A549 (cell line): ENCODE measurements at regions not wholly inside any gene's neighbourhood (a gene's known extent, or its start where the extent isn't known, plus 50 kb on each side); places are given as distances from the start of the nearest gene placed in this dataset.

Source experiments
- ATAC-seq, 2 experiments: fragments of 200-7000 bp in 1 of 2; fragments of >200 bp in 1 of 2; cut with Nextera tagmentation in 1 of 2; cut with Tn5 transposase in 1 of 2; 3 replicates each; pipeline versions ENCODE4 v1.8.0 to v1.9.1; 2018 to 2020; ENCODE audit warnings: mild to moderate bottlenecking in 1 of 2, moderate library complexity in 1 of 2
- CTCF ChIA-PET: fragments of 300-600 bp; sonication (Branson Sonifier 250); formaldehyde crosslinking; extraction: SDS; loops from one replicate; lab custom pipeline; 2021; ENCODE audit warnings: antibody characterized with exemption, inconsistent platforms; lab: Yijun Ruan, JAX
- POLR2A ChIA-PET: fragments of 350-600 bp; formaldehyde crosslinking; extraction: SDS; loops from one replicate; lab custom pipeline; 2021; ENCODE audit warnings: antibody characterized with exemption, inconsistent platforms; lab: Yijun Ruan, JAX
- DNase-seq, 2 experiments: peaks; one replicate each; pipeline versions ENCODE4 v3.0.0 to v3.0.0-alpha.2; 2011 to 2016; ENCODE audit warnings: low read depth in 1 of 2, low spot score in 1 of 2
- FAIRE-seq: peaks from 2 replicates; lab custom pipeline; 2011; peaks lifted over from hg19 to GRCh38; lab: Jason Lieb, UNC
- H3K27ac ChIP-seq, 2 experiments: fragments of >200 bp; sonication (Bioruptor Twin); formaldehyde crosslinking; 3 replicates each; pipeline ENCODE4 v1.5.1; 2016 to 2017
- H3K4me1 ChIP-seq: fragments of >200 bp; sonication (Bioruptor Twin); formaldehyde crosslinking; 3 replicates; pipeline ENCODE4 v1.6.1; 2016
- H3K4me2 ChIP-seq: fragments of >200 bp; sonication (Bioruptor Twin); formaldehyde crosslinking; 3 replicates; pipeline ENCODE4 v1.6.1; 2016
- H3K4me3 ChIP-seq: fragments of >200 bp; sonication (Bioruptor Twin); formaldehyde crosslinking; 3 replicates; pipeline ENCODE4 v1.5.1; 2016
- H3K9me3 ChIP-seq: fragments of >200 bp; sonication (Bioruptor Twin); formaldehyde crosslinking; 3 replicates; pipeline ENCODE4 v1.6.1; 2016
- BHLHE40 ChIP-seq: IDR thresholded peaks from 2 replicates; pipeline ENCODE4 v1.6.1; 2012; ENCODE audit warnings: low read depth, low read length, inconsistent platforms
- EHF ChIP-seq: fragments of 250-450 bp; sonication (Bioruptor Pico); IDR thresholded peaks from 2 replicates; pipeline ENCODE4 v1.5.0; 2020; ENCODE audit warnings: mild to moderate bottlenecking
- EHMT2 ChIP-seq: fragments of 200-600 bp; sonication (generic); IDR thresholded peaks from 2 replicates; pipeline ENCODE4 v1.6.1; 2016; ENCODE audit warnings: antibody characterized with exemption, low read depth, mild to moderate bottlenecking, moderate library complexity
- FOXS1 ChIP-seq: fragments of 250-450 bp; sonication (Bioruptor Pico); IDR thresholded peaks from 2 replicates; pipeline ENCODE4 v1.5.0; 2020; ENCODE audit warnings: mild to moderate bottlenecking, moderate library complexity
- HEYL ChIP-seq: fragments of 250-450 bp; sonication (Bioruptor Pico); IDR thresholded peaks from 2 replicates; pipeline ENCODE4 v1.8.0; 2021; ENCODE audit warnings: mild to moderate bottlenecking, moderate library complexity
- HOXA7 ChIP-seq: fragments of 250-450 bp; sonication (Bioruptor Pico); IDR thresholded peaks from 2 replicates; pipeline ENCODE4 v1.5.0; 2020; ENCODE audit warnings: mild to moderate bottlenecking, moderate library complexity
- HOXB13 ChIP-seq: fragments of 250-450 bp; sonication (Bioruptor Pico); IDR thresholded peaks from 2 replicates; pipeline ENCODE4 v1.5.0; 2020; ENCODE audit warnings: low read depth, mild to moderate bottlenecking, moderate library complexity
- KDM1A ChIP-seq: fragments of 200-600 bp; sonication (generic); IDR thresholded peaks from 2 replicates; pipeline ENCODE4 v1.6.1; 2016; ENCODE audit warnings: low read depth, mild to moderate bottlenecking
- KDM5A ChIP-seq: fragments of 200-600 bp; sonication (generic); IDR thresholded peaks from 2 replicates; pipeline ENCODE4 v1.6.1; 2016; ENCODE audit warnings: antibody characterized with exemption, mild to moderate bottlenecking
- MAZ ChIP-seq: fragments of 150-350 bp; IDR thresholded peaks from 2 replicates; pipeline ENCODE4 v1.6.1; 2014; ENCODE audit warnings: antibody characterized with exemption, low read depth, low read length, borderline replicate concordance
- POLR2A ChIP-seq: IDR thresholded peaks from 2 replicates; pipeline ENCODE4 v1.6.1; 2012; ENCODE audit warnings: mild to moderate bottlenecking, low read length
- POLR2AphosphoS2 ChIP-seq: conservative IDR thresholded peaks from 2 replicates; pipeline ENCODE4 v1.6.1; 2012; ENCODE audit warnings: low read length, improper control_type of control experiment, inconsistent platforms
- RARB ChIP-seq: fragments of 250-450 bp; sonication (Bioruptor Pico); IDR thresholded peaks from 2 replicates; pipeline ENCODE4 v1.8.0; 2021; ENCODE audit warnings: mild to moderate bottlenecking, moderate library complexity
- RCOR1 ChIP-seq: fragments of 150-350 bp; IDR thresholded peaks from 2 replicates; pipeline ENCODE4 v1.6.1; 2014; ENCODE audit warnings: antibody characterized with exemption, low read length, low read depth
- RFX5 ChIP-seq: fragments of 450-650 bp; IDR thresholded peaks from 2 replicates; pipeline ENCODE4 v1.7.1; 2014; ENCODE audit warnings: antibody characterized with exemption, mild to moderate bottlenecking, moderate library complexity
- SREBF2 ChIP-seq: fragments of 450-650 bp; IDR thresholded peaks from 2 replicates; pipeline ENCODE4 v1.6.1; 2014; ENCODE audit warnings: mild to moderate bottlenecking, moderate library complexity
- TP53 ChIP-seq: fragments of 250-450 bp; sonication (Bioruptor Pico); IDR thresholded peaks from 2 replicates; pipeline ENCODE4 v1.5.0; 2021; ENCODE audit warnings: mild to moderate bottlenecking, moderate library complexity
- ZC3H11A ChIP-seq: fragments of 450-650 bp; IDR thresholded peaks from 2 replicates; pipeline ENCODE4 v1.6.1; 2014; ENCODE audit warnings: antibody characterized with exemption, mild to moderate bottlenecking
- ZFP36 ChIP-seq: fragments of 450-650 bp; IDR thresholded peaks from 2 replicates; pipeline ENCODE4 v1.6.1; 2014; ENCODE audit warnings: borderline replicate concordance; ENCODE audit not compliant: partially characterized antibody
- WGBS: methylation state at CpG from one replicate; pipeline ENCODE4 v1.1.6; 2017; ENCODE audit errors: missing lambda C conversion rate; 5-methylcytosine and 5-hydroxymethylcytosine counted together
- TF ChIP-seq, protein P1 (sequence below): fragments of >200 bp; sonication (Bioruptor Twin); formaldehyde crosslinking; IDR thresholded peaks from 3 replicates; pipeline ENCODE4 v1.5.1; 2016
- TF ChIP-seq, protein P2 (sequence below): fragments of >200 bp; sonication (Bioruptor Twin); formaldehyde crosslinking; IDR thresholded peaks from 2 replicates; pipeline ENCODE4 v1.6.1; 2016
- TF ChIP-seq, protein P3 (sequence below): fragments of 150-350 bp; IDR thresholded peaks from 2 replicates; pipeline ENCODE4 v1.6.1; 2014; ENCODE audit warnings: low read depth, mild to moderate bottlenecking, low read length
- TF ChIP-seq, protein P4 (sequence below): fragments of 200-600 bp; sonication (generic); IDR thresholded peaks from 2 replicates; pipeline ENCODE4 v1.6.1; 2016; ENCODE audit warnings: antibody characterized with exemption, mild to moderate bottlenecking, moderate library complexity
- TF ChIP-seq, protein P5 (sequence below): IDR thresholded peaks from 2 replicates; pipeline ENCODE4 v1.6.1; 2012
- TF ChIP-seq, protein P6 (sequence below): IDR thresholded peaks from 2 replicates; pipeline ENCODE4 v1.6.1; 2012; ENCODE audit warnings: low read depth, borderline replicate concordance

DNA sequence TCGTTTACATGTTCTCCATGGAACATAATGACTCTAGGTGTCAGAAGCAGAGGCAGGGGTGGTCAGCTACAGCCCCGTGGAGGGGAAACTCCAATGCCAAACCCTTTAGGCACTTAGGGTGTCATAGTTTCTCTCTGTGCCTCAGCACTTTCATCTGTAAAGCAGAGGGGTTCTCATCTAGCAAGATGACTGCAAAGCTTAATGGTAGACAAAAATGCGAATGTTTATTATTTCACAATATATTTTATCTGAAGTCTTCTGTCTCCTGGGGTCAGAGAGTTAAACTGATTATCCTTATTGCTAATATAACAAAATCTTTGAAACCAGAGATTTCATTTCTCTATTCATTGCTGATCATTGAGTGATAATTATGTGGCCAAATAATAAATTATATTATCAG, 522.5 kb downstream of the TSN start:
- H3K27ac ChIP-seq, result no peak overlapping the region
- H3K4me2 ChIP-seq, result no peak overlapping the region
- no peak for FAIRE-seq
- ATAC-seq, result no peak
- 6% methylated on average over 3 of the region's 3 CpGs for WGBS
- CTCF ChIA-PET, result no interaction called here
- no peak for DNase-seq
- POLR2A ChIA-PET, result no interaction called here
- H3K4me3 ChIP-seq, result no peak overlapping the region
- no peaks in the 10 kb centered on the region for H3K9me3 ChIP-seq
- no peaks in the 10 kb centered on the region for H3K4me1 ChIP-seq
- no peak for TF ChIP-seq POLR2AphosphoS2
- TF ChIP-seq HOXA7 (CRISPR knock-in tag), result no peak
- TF ChIP-seq POLR2A, result no peak
- TF ChIP-seq HEYL (CRISPR knock-in tag), result no peak
- TF ChIP-seq, protein P1, sequence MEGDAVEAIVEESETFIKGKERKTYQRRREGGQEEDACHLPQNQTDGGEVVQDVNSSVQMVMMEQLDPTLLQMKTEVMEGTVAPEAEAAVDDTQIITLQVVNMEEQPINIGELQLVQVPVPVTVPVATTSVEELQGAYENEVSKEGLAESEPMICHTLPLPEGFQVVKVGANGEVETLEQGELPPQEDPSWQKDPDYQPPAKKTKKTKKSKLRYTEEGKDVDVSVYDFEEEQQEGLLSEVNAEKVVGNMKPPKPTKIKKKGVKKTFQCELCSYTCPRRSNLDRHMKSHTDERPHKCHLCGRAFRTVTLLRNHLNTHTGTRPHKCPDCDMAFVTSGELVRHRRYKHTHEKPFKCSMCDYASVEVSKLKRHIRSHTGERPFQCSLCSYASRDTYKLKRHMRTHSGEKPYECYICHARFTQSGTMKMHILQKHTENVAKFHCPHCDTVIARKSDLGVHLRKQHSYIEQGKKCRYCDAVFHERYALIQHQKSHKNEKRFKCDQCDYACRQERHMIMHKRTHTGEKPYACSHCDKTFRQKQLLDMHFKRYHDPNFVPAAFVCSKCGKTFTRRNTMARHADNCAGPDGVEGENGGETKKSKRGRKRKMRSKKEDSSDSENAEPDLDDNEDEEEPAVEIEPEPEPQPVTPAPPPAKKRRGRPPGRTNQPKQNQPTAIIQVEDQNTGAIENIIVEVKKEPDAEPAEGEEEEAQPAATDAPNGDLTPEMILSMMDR, result no peak
- TF ChIP-seq, protein P2, sequence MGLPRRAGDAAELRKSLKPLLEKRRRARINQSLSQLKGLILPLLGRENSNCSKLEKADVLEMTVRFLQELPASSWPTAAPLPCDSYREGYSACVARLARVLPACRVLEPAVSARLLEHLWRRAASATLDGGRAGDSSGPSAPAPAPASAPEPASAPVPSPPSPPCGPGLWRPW, result no peak
- no peak for TF ChIP-seq EHF (CRISPR knock-in tag)
- TF ChIP-seq, protein P3, sequence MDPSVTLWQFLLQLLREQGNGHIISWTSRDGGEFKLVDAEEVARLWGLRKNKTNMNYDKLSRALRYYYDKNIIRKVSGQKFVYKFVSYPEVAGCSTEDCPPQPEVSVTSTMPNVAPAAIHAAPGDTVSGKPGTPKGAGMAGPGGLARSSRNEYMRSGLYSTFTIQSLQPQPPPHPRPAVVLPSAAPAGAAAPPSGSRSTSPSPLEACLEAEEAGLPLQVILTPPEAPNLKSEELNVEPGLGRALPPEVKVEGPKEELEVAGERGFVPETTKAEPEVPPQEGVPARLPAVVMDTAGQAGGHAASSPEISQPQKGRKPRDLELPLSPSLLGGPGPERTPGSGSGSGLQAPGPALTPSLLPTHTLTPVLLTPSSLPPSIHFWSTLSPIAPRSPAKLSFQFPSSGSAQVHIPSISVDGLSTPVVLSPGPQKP, result no peak
- TF ChIP-seq, protein P4, sequence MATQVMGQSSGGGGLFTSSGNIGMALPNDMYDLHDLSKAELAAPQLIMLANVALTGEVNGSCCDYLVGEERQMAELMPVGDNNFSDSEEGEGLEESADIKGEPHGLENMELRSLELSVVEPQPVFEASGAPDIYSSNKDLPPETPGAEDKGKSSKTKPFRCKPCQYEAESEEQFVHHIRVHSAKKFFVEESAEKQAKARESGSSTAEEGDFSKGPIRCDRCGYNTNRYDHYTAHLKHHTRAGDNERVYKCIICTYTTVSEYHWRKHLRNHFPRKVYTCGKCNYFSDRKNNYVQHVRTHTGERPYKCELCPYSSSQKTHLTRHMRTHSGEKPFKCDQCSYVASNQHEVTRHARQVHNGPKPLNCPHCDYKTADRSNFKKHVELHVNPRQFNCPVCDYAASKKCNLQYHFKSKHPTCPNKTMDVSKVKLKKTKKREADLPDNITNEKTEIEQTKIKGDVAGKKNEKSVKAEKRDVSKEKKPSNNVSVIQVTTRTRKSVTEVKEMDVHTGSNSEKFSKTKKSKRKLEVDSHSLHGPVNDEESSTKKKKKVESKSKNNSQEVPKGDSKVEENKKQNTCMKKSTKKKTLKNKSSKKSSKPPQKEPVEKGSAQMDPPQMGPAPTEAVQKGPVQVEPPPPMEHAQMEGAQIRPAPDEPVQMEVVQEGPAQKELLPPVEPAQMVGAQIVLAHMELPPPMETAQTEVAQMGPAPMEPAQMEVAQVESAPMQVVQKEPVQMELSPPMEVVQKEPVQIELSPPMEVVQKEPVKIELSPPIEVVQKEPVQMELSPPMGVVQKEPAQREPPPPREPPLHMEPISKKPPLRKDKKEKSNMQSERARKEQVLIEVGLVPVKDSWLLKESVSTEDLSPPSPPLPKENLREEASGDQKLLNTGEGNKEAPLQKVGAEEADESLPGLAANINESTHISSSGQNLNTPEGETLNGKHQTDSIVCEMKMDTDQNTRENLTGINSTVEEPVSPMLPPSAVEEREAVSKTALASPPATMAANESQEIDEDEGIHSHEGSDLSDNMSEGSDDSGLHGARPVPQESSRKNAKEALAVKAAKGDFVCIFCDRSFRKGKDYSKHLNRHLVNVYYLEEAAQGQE, result no peak
- TF ChIP-seq BHLHE40, result no peak
- TF ChIP-seq RCOR1, result no peak
- no peak for TF ChIP-seq RFX5
- no peak for TF ChIP-seq KDM1A
- no peak for TF ChIP-seq ZFP36
- no peak for TF ChIP-seq RARB (CRISPR knock-in tag)
- no peak for TF ChIP-seq TP53 (CRISPR knock-in tag)
- no peak for TF ChIP-seq SREBF2
- no peak for TF ChIP-seq EHMT2
- TF ChIP-seq FOXS1 (CRISPR knock-in tag), result no peak

DNA sequence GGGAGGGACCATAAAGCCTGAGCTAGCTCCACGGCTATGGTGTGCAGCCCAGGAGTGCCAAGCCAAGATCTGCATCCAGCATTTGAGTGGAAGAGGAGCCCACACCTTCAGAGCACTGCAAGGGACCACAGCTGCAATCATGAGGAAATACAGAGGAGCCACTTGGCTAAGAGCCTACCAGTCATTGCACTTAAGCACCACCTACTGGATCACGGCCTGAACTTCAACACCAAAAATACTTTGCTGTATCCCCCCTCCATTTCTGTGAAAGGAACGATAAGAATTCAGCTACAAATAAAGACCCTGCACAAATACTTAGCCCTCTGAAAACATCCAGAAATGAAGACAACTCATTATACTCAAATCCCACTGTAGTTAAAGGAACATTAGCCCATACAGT, 545.3 kb downstream of the TSN start:
- TF ChIP-seq POLR2A, result no peak
- TF ChIP-seq, protein P4, result no peak
- no peak for TF ChIP-seq HOXB13
- TF ChIP-seq, protein P5, sequence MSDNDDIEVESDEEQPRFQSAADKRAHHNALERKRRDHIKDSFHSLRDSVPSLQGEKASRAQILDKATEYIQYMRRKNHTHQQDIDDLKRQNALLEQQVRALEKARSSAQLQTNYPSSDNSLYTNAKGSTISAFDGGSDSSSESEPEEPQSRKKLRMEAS, result no peak
- TF ChIP-seq MAZ, result no peak
- TF ChIP-seq KDM1A, result no peak
- TF ChIP-seq, protein P6, sequence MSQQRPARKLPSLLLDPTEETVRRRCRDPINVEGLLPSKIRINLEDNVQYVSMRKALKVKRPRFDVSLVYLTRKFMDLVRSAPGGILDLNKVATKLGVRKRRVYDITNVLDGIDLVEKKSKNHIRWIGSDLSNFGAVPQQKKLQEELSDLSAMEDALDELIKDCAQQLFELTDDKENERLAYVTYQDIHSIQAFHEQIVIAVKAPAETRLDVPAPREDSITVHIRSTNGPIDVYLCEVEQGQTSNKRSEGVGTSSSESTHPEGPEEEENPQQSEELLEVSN, result no peak
- no peak for TF ChIP-seq KDM5A
- no peak for TF ChIP-seq HEYL (CRISPR knock-in tag)
- TF ChIP-seq, protein P3, result no peak
- no peak for TF ChIP-seq ZC3H11A
- TF ChIP-seq ZFP36, result no peak
- TF ChIP-seq RFX5, result no peak
- Histone ChIP-seq H3K4me1 (no peaks in the 10 kb centered on the region), H3K27ac (no peak overlapping the region), H3K4me2 (no peak overlapping the region), H3K4me3 (no peak overlapping the region), H3K9me3 (no peaks in the 10 kb centered on the region)
- ChIA-PET POLR2A (no interaction called here), CTCF (no interaction called here)
- peak in 1 of 2 experiments; percentile 4 for DNase-seq
- FAIRE-seq, result no peak
- WGBS, result 8% methylated on average over 2 of the region's 3 CpGs
- no peak for ATAC-seq
